H1 (cell line): ENCODE measurements at regions not wholly inside any gene's neighbourhood (a gene's known extent, or its start where the extent isn't known, plus 50 kb on each side); places are given as distances from the start of the nearest gene placed in this dataset.

ENCODE experiments used
- CTCF ChIA-PET: fragments of 300-600 bp; sonication (Branson Sonifier 250); formaldehyde crosslinking; loops from one replicate; lab custom pipeline; 2021; ENCODE audit not compliant: partially characterized antibody; lab: Charles Lee
- POLR2A ChIA-PET: fragments of 300-600 bp; sonication (Branson Sonifier 250); formaldehyde crosslinking; loops from one replicate; lab custom pipeline; 2021; ENCODE audit warnings: inconsistent platforms; ENCODE audit not compliant: partially characterized antibody; lab: Charles Lee
- DNase-seq, 2 experiments: peaks; one replicate each; pipeline versions ENCODE4 v3.0.0 to v3.0.0-alpha.2; 2010 to 2022; ENCODE audit warnings: low spot score in 2 of 2, low read depth in 1 of 2, mixed read lengths in 1 of 2
- FAIRE-seq: peaks from 2 replicates; lab custom pipeline; 2011; peaks lifted over from hg19 to GRCh38; lab: Jason Lieb, UNC
- H2AFZ ChIP-seq: 2 replicates; pipeline ENCODE4 v1.8.1; 2012; ENCODE audit warnings: low read length, inconsistent platforms
- H2AK5ac ChIP-seq: 2 replicates; pipeline ENCODE4 v1.6.1; 2013; ENCODE audit warnings: low read depth, low read length
- H2BK120ac ChIP-seq: replicated peaks from 2 replicates; pipeline ENCODE3; 2013; ENCODE audit warnings: low read depth, low read length, inconsistent platforms
- H2BK12ac ChIP-seq: 2 replicates; pipeline ENCODE4 v1.6.1; 2013; ENCODE audit warnings: low read depth, low read length
- H2BK15ac ChIP-seq: 2 replicates; pipeline ENCODE4 v1.6.1; 2013; ENCODE audit warnings: low read length
- H2BK20ac ChIP-seq: 2 replicates; pipeline ENCODE4 v1.6.1; 2013; ENCODE audit warnings: low read length
- H2BK5ac ChIP-seq: 2 replicates; pipeline ENCODE4 v1.6.1; 2013; ENCODE audit warnings: low read depth, low read length
- H3K14ac ChIP-seq: 2 replicates; pipeline ENCODE4 v1.6.1; 2013; ENCODE audit warnings: inconsistent platforms; ENCODE audit not compliant: insufficient read length
- H3K18ac ChIP-seq: 2 replicates; pipeline ENCODE4 v1.6.1; 2013; ENCODE audit warnings: low read length; ENCODE audit errors: extremely low read depth
- H3K23ac ChIP-seq: 2 replicates; pipeline ENCODE4 v1.6.1; 2013; ENCODE audit warnings: inconsistent platforms; ENCODE audit not compliant: insufficient read length
- H3K23me2 ChIP-seq: 2 replicates; pipeline ENCODE4 v1.6.1; 2013; ENCODE audit warnings: low read depth, low read length
- H3K27ac ChIP-seq: 2 replicates; pipeline ENCODE4 v1.6.1; 2011; ENCODE audit warnings: low read depth, low read length, inconsistent platforms
- H3K27me3 ChIP-seq, 4 experiments: replicated peaks in 1 of 4; 1 replicate in 1 of 4; 2 replicates in 3 of 4; pipeline versions ENCODE4 v1.6.1 to v1.8.1; 2011 to 2013; ENCODE audit warnings: low read length in 3 of 4, mild to moderate bottlenecking in 3 of 4, inconsistent platforms in 2 of 4, mixed read lengths in 2 of 4, moderate library complexity in 1 of 4; ENCODE audit not compliant: control insufficient read depth in 3 of 4, insufficient read depth in 3 of 4; ENCODE audit errors: extremely low read depth in 1 of 4
- H3K36me3 ChIP-seq, 4 experiments: 2 replicates each; pipeline versions ENCODE4 v1.6.1 to v1.8.1; 2011 to 2013; ENCODE audit warnings: mild to moderate bottlenecking in 4 of 4, low read length in 3 of 4, moderate library complexity in 2 of 4, control low read depth in 1 of 4, inconsistent platforms in 1 of 4; ENCODE audit not compliant: insufficient read depth in 4 of 4, control insufficient read depth in 2 of 4
- H3K4ac ChIP-seq: replicated peaks from 2 replicates; pipeline ENCODE3; 2013; ENCODE audit warnings: low read length, low read depth, mixed read lengths, inconsistent platforms; ENCODE audit not compliant: insufficient read length
- H3K4me1 ChIP-seq, 4 experiments: replicated peaks in 1 of 4; 1 replicate in 1 of 4; 2 replicates in 3 of 4; pipeline versions ENCODE4 v1.6.1 to v1.8.1; 2011 to 2013; ENCODE audit warnings: low read length in 3 of 4, inconsistent platforms in 2 of 4, mixed read lengths in 1 of 4; ENCODE audit not compliant: insufficient read depth in 4 of 4, control insufficient read depth in 3 of 4
- H3K4me2 ChIP-seq, 2 experiments: 2 replicates each; pipeline versions ENCODE4 v1.6.1 to v1.8.1; 2011 to 2013; ENCODE audit warnings: low read depth in 2 of 2, low read length in 2 of 2, control low read depth in 1 of 2, inconsistent platforms in 1 of 2, mild to moderate bottlenecking in 1 of 2; ENCODE audit not compliant: insufficient read depth in 1 of 2
- H3K4me3 ChIP-seq, 4 experiments: fragments of 200-600, 300-600 bp in 1 of 4; sonication (generic), shearing (Covaris generic), sonication (Bioruptor Twin) in 1 of 4; 2 replicates each; pipeline versions ENCODE4 v1.5.1 to v1.8.1; 2011 to 2016; ENCODE audit warnings: low read length in 4 of 4, low read depth in 3 of 4, control low read depth in 2 of 4, inconsistent platforms in 2 of 4, mild to moderate bottlenecking in 2 of 4, mixed read lengths in 1 of 4, moderate library complexity in 1 of 4; ENCODE audit not compliant: insufficient read depth in 2 of 4; ENCODE audit errors: extremely low read depth in 1 of 4
- H3K56ac ChIP-seq: replicated peaks from 2 replicates; pipeline ENCODE3; 2013; ENCODE audit warnings: low read depth, mild to moderate bottlenecking, mixed read lengths, low read length, inconsistent platforms; ENCODE audit not compliant: insufficient read length
- H3K79me1 ChIP-seq: 2 replicates; pipeline ENCODE4 v1.6.1; 2013; ENCODE audit warnings: low read depth, low read length, control low read depth
- H3K79me2 ChIP-seq, 2 experiments: 2 replicates each; pipeline versions ENCODE4 v1.6.1 to v1.8.1; 2012 to 2013; ENCODE audit warnings: low read length in 2 of 2, mild to moderate bottlenecking in 2 of 2, inconsistent platforms in 1 of 2; ENCODE audit not compliant: insufficient read depth in 2 of 2, control insufficient read depth in 1 of 2
- H3K9ac ChIP-seq, 4 experiments: replicated peaks in 1 of 4; 1 replicate in 1 of 4; 2 replicates in 3 of 4; pipeline versions ENCODE4 v1.6.1 to v1.8.1; 2011 to 2013; ENCODE audit warnings: low read depth in 3 of 4, low read length in 3 of 4, control low read depth in 2 of 4, mild to moderate bottlenecking in 2 of 4, moderate library complexity in 2 of 4, inconsistent platforms in 1 of 4; ENCODE audit errors: extremely low read depth in 1 of 4
- H3K9me3 ChIP-seq, 2 experiments: 2 replicates each; pipeline versions ENCODE4 v1.6.1 to v1.8.1; 2012 to 2013; ENCODE audit warnings: mild to moderate bottlenecking in 2 of 2, moderate library complexity in 2 of 2, control low read depth in 1 of 2, inconsistent platforms in 1 of 2, low read depth in 1 of 2, low read length in 1 of 2, mixed read lengths in 1 of 2; ENCODE audit not compliant: insufficient read depth in 2 of 2
- H4K20me1 ChIP-seq, 2 experiments: replicated peaks in 1 of 2; 2 replicates each; pipeline versions ENCODE3 to v1.8.1; 2011 to 2013; ENCODE audit warnings: inconsistent platforms in 2 of 2, low read length in 2 of 2, mild to moderate bottlenecking in 1 of 2; ENCODE audit not compliant: insufficient read depth in 2 of 2, control insufficient read depth in 1 of 2
- H4K5ac ChIP-seq: 2 replicates; pipeline ENCODE4 v1.6.1; 2013; ENCODE audit warnings: low read length, low read depth, mixed read lengths, inconsistent platforms; ENCODE audit not compliant: insufficient read length
- H4K8ac ChIP-seq: 2 replicates; pipeline ENCODE4 v1.8.0; 2013; ENCODE audit warnings: mild to moderate bottlenecking, moderate library complexity, low read length, inconsistent platforms; ENCODE audit not compliant: insufficient read depth; ENCODE audit errors: extremely low read depth
- H4K91ac ChIP-seq: replicated peaks from 2 replicates; pipeline ENCODE3; 2013; ENCODE audit warnings: low read length, mixed read lengths, inconsistent platforms; ENCODE audit not compliant: insufficient read length
- CBX5 ChIP-seq: fragments of 300-800, 300-1000 bp; sonication (generic); IDR thresholded peaks from 2 replicates; pipeline ENCODE4 v1.7.1; 2016; ENCODE audit warnings: antibody characterized with exemption, low read length, low read depth
- CHD1 ChIP-seq: IDR thresholded peaks from 2 replicates; pipeline ENCODE4 v1.6.1; 2012; ENCODE audit warnings: low read depth, low read length, improper control_type of control experiment
- CHD2 ChIP-seq: IDR thresholded peaks from 2 replicates; pipeline ENCODE4 v1.6.1; 2012; ENCODE audit warnings: low read length, improper control_type of control experiment
- EP300 ChIP-seq, 2 experiments: IDR thresholded peaks; 1 replicate in 1 of 2; 2 replicates in 1 of 2; pipeline ENCODE4 v1.6.1; 2011 to 2012; ENCODE audit warnings: low read depth in 2 of 2, low read length in 2 of 2, mild to moderate bottlenecking in 2 of 2, borderline replicate concordance in 1 of 2, inconsistent platforms in 1 of 2, moderate library complexity in 1 of 2
- KDM1A ChIP-seq: fragments of 200-600, 300-600 bp; sonication (generic); IDR thresholded peaks from 2 replicates; pipeline ENCODE4 v1.7.1; 2016; ENCODE audit warnings: mild to moderate bottlenecking, low read length, borderline replicate concordance
- RBBP5 ChIP-seq: IDR thresholded peaks from 2 replicates; pipeline ENCODE4 v1.7.1; 2012; ENCODE audit warnings: low read depth, mild to moderate bottlenecking, inconsistent platforms, low read length, moderate library complexity, borderline replicate concordance
- WGBS, 2 experiments: shearing (Covaris generic) in 1 of 2; methylation state at CpG; one replicate each; pipeline versions ENCODE4 v1.1.6 to v1.1.7; 2013 to 2015; ENCODE audit warnings: low lambda C conversion rate in 2 of 2, mixed read lengths in 2 of 2, inconsistent platforms in 1 of 2, low coverage in 1 of 2, missing lambda C conversion rate in 1 of 2; ENCODE audit not compliant: insufficient replicate concordance in 2 of 2, insufficient coverage in 1 of 2, insufficient read length in 1 of 2; ENCODE audit errors: extremely low coverage in 1 of 2, missing lambda C conversion rate in 1 of 2; 5-methylcytosine and 5-hydroxymethylcytosine counted together

- H3K4ac ChIP-seq, result no peak overlapping the region
- no peak overlapping the region for H3K4me2 ChIP-seq
- H4K5ac ChIP-seq, result no peak overlapping the region
- no peaks in the 10 kb centered on the region for H3K79me1 ChIP-seq
- no peaks in the 10 kb centered on the region for H3K79me2 ChIP-seq
- H3K18ac ChIP-seq, result no peak overlapping the region
- no peaks in the 10 kb centered on the region for H3K27me3 ChIP-seq
- H3K9me3 ChIP-seq, result no peaks in the 10 kb centered on the region
- FAIRE-seq (no peak), DNase-seq (no peak)
- H2BK12ac ChIP-seq, result no peak overlapping the region
- H2AFZ ChIP-seq, result 0 out of 2 replicates have a peak overlapping the region, but pooled peaks have one; percentile 9
- no peak overlapping the region for H3K27ac ChIP-seq
- H3K4me1 ChIP-seq, result no peaks in the 10 kb centered on the region
- no peaks in the 10 kb centered on the region for H3K36me3 ChIP-seq
- no peak overlapping the region for H3K14ac ChIP-seq
- no peak overlapping the region for H3K9ac ChIP-seq
- H4K20me1 ChIP-seq, result no peaks in the 10 kb centered on the region
- H2AK5ac ChIP-seq, result no peak overlapping the region
- H4K8ac ChIP-seq, result no peak overlapping the region
- H2BK20ac ChIP-seq, result no peak overlapping the region
- WGBS, 2 experiments, result 78% methylated on average over 3 of the region's 3 CpGs; no CpG with 5 or more reads in 1 of the 2 experiments
- no peak overlapping the region for H2BK5ac ChIP-seq
- H4K91ac ChIP-seq, result no peak overlapping the region
- H3K23me2 ChIP-seq, result no peaks in the 10 kb centered on the region
- TF ChIP-seq RBBP5 (no peak), CHD1 (no peak), KDM1A (no peak), EP300 (IDR thresholded peaks at IDR 0.05; ENCODE audit: borderline replicate concordance in 1 of 2, low read depth in 2 of 2, low read length in 2 of 2) (no peak), CHD2 (no peak), CBX5 (no peak)
- ChIA-PET CTCF (interaction anchor here (0.9 to 1.7 kb wide), 6 partner anchors 12 to 527 kb away, joined by 3 to 8 read pairs (median 3); no protein-coding TSS in a partner anchor), POLR2A (no interaction called here)
- H2BK120ac ChIP-seq, result no peak overlapping the region
- no peak overlapping the region for H3K23ac ChIP-seq
- H2BK15ac ChIP-seq, result no peak overlapping the region
- no peak overlapping the region for H3K56ac ChIP-seq
- no peak overlapping the region for H3K4me3 ChIP-seq
Measured at GRCh38 chr6:130776287-130776925, 50.8 kb upstream of the SMLR1 start.
